ENCODE measurements at regions not wholly inside any gene's neighbourhood (a gene's known extent, or its start where the extent isn't known, plus 50 kb on each side); places are given as distances from the start of the nearest gene placed in this dataset.

- TF ChIP-seq EZH2phosphoT487 (IDR thresholded peaks at IDR 0.05; ENCODE audit: insufficient read depth, low read depth) (no peak), EZH2 (IDR thresholded peaks at IDR 0.05; ENCODE audit: insufficient read depth, poor library complexity, severe bottlenecking) (no peak)
Observed at GRCh38 chr12:60138526-60138925, 542.7 kb downstream of the SLC16A7 start.
